Retinal pigment epithelial cell (primary cell): ENCODE measurements at regions not wholly inside any gene's neighbourhood (a gene's known extent, or its start where the extent isn't known, plus 50 kb on each side); places are given as distances from the start of the nearest gene placed in this dataset.
A peak's percentile ranks its signal among the peaks of the same experiment; 100 is the strongest.
"Not testable (repeated sequence)": the region's sequence is repeated elsewhere in the genome, so short reads cannot be mapped to it uniquely, and the experiment has no call there.

ENCODE experiments used
- DNase-seq: peaks from one replicate; pipeline ENCODE4 v3.0.0-alpha.2; 2010; ENCODE audit warnings: low read depth
- H3K4me3 ChIP-seq: 2 replicates; pipeline ENCODE4 v1.5.1; 2011; ENCODE audit warnings: mild to moderate bottlenecking, low read length, control low read depth, moderate library complexity
- TF ChIP-seq, protein P1 (sequence below): conservative IDR thresholded peaks from 2 replicates; pipeline ENCODE4 v1.5.1; 2011; ENCODE audit warnings: low read depth, low read length, control low read depth, inconsistent platforms

DNA sequence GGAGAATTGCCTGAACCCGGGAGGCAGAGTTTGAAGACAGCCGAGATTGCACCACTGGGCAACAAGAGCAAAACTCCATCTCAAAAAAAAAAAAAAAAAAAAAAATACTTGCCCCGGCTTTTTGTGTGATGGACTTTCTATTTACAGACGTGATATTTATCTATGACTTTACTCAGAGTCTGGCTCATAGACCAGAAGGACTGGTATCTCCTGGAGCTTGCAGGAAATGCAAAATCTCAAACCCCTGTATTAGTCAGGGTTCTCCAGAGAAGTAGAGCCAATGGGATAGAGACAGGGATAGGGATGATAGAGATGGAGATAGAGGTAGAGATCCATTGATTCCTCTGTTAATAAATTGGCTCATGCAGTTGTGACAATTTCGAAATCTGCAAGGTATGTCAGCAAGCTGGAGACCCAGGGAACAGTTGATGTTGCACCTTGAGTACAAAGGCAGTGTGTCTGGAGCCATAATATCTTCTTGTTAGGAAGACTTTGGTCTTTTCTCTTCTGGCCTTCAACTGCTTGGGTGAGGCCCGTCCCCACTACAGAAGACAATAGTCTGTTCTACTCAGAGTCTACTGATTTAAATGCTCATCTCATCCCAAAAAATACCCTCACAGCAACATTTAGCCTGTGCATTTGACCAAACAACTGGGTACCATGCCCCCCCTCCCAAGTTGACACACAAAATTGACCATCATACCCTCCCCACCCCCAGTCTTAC lies 195.4 kb upstream of the MSX2 start:
- TF ChIP-seq, protein P1, sequence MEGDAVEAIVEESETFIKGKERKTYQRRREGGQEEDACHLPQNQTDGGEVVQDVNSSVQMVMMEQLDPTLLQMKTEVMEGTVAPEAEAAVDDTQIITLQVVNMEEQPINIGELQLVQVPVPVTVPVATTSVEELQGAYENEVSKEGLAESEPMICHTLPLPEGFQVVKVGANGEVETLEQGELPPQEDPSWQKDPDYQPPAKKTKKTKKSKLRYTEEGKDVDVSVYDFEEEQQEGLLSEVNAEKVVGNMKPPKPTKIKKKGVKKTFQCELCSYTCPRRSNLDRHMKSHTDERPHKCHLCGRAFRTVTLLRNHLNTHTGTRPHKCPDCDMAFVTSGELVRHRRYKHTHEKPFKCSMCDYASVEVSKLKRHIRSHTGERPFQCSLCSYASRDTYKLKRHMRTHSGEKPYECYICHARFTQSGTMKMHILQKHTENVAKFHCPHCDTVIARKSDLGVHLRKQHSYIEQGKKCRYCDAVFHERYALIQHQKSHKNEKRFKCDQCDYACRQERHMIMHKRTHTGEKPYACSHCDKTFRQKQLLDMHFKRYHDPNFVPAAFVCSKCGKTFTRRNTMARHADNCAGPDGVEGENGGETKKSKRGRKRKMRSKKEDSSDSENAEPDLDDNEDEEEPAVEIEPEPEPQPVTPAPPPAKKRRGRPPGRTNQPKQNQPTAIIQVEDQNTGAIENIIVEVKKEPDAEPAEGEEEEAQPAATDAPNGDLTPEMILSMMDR: no peak
- H3K4me3 ChIP-seq: no peak overlapping the region
- no peak for DNase-seq

DNA sequence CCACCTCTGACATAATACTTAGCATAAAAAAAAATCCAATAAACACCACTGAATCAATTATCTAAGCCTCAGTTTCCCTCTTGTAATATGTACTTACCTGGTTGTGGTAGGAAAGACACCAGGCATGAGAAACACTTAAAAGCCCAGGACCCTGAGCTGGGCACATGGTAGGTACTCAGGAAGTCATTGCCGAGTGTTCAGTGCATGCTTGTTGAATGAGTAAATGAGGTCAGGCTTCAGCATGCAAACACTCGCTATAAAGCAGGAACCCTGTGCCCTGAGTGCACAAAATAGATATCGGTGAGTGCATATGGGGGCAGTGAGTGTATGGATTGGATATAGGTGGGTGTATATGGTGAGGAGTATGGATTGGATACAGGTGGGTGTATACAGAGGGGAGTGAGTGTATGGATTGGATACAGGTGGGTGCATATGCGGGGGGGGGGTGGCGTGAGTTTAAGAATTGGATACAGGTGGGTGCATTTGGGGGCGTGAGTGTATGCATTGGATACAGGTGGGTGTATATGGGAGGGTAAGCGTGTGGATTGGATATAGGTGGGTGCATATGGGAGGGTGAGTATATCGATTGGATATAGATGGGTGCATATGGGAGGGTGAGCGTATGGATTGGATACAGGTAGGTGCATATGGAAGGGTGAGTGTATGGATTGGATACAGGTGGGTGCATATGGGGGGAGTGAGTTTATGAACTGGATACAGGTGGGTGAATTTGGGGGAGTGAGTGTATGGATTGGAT lies 194.3 kb upstream of the MSX2 start:
- no peak for DNase-seq
- TF ChIP-seq, protein P1: no peak
- no peak overlapping the region for H3K4me3 ChIP-seq

GRCh38 chr5:174531782-174532191 lies 192.6 kb upstream of the MSX2 start:
- H3K4me3 ChIP-seq: no peak overlapping the region
- peak; percentile 79 for DNase-seq
- TF ChIP-seq, protein P1: no peak

- DNase-seq: peak; percentile 99
- TF ChIP-seq, protein P1: no peak
- H3K4me3 ChIP-seq: no peak overlapping the region
Measured at GRCh38 chr5:174532455-174533453, 191.6 kb upstream of the MSX2 start.

GRCh38 chr5:174533751-174534241 lies 190.6 kb upstream of the MSX2 start:
- DNase-seq: peak; percentile 94
- no peak overlapping the region for H3K4me3 ChIP-seq
- TF ChIP-seq, protein P1: no peak

GRCh38 chr5:174535669-174536068 lies 188.7 kb upstream of the MSX2 start:
- no peak overlapping the region for H3K4me3 ChIP-seq
- DNase-seq: peak; percentile 34
- TF ChIP-seq, protein P1: no peak

DNA sequence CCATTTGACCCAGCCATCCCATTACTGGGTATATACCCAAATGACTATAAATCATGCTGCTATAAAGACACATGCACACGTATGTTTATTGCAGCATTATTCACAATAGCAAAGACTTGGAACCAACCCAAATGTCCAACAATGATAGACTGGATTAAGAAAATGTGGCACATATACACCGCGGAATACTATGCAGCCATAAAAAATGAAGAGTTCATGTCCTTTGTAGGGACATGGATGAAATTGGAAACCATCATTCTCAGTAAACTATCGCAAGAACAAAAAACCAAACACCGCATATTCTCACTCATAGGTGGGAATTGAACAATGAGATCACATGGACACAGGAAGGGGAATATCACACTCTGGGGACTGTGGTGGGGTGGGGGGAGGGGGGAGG lies 184.6 kb upstream of the MSX2 start:
- DNase-seq, H3K4me3 ChIP-seq: not testable (repeated sequence)
